Activated naive CD4-positive, alpha-beta T cell treated with anti-CD3 and anti-CD28 coated beads, Interleukin-2, amount 50 U/mL, for 72 hours (primary cell): ENCODE measurements at regions not wholly inside any gene's neighbourhood (a gene's known extent, or its start where the extent isn't known, plus 50 kb on each side); places are given as distances from the start of the nearest gene placed in this dataset.
"Not testable (repeated sequence)": the region's sequence is repeated elsewhere in the genome, so short reads cannot be mapped to it uniquely, and the experiment has no call there.

ENCODE experiments used
- ATAC-seq, 2 donors: fragments of 150-1000 bp; cut with Tn5 transposase; 2 replicates each; pipeline ENCODE4 v1.10.0; 2021; ENCODE audit warnings: mild to moderate bottlenecking in 2 of 2, moderate library complexity in 2 of 2
- DNase-seq, 2 donors: peaks; one replicate each; pipeline ENCODE4 v3.0.0; 2021 to 2022; ENCODE audit warnings: low spot score in 2 of 2
- H3K27ac Mint-ChIP-seq, 2 donors: one replicate each; pipeline ENCODE4 v1.8.0; 2022; ENCODE audit warnings: mild to moderate bottlenecking in 2 of 2, mixed read lengths in 2 of 2
- H3K36me3 Mint-ChIP-seq, 2 donors: one replicate each; pipeline ENCODE4 v1.8.0; 2022; ENCODE audit warnings: mixed read lengths in 2 of 2
- H3K9me3 Mint-ChIP-seq, 2 donors: one replicate each; pipeline ENCODE4 v1.8.0; 2022; ENCODE audit warnings: mixed read lengths in 2 of 2

- H3K36me3 Mint-ChIP-seq, result no peaks in the 10 kb centered on the region
- no peak for DNase-seq
- no peak for ATAC-seq
- no peak overlapping the region for H3K27ac Mint-ChIP-seq
- H3K9me3 Mint-ChIP-seq, result peaks cover 10 to 12% of the 10 kb centered on the region in 2 donors
Observed at GRCh38 chr4:134708616-134709015, 507.0 kb upstream of the PABPC4L start.

- no peaks in the 10 kb centered on the region for H3K36me3 Mint-ChIP-seq
- ATAC-seq, result no peak
- H3K27ac Mint-ChIP-seq, result no peak overlapping the region
- peaks cover 9 to 10% of the 10 kb centered on the region in 2 donors for H3K9me3 Mint-ChIP-seq
- DNase-seq, result no peak
Observed at GRCh38 chr4:134708026-134708425, 506.4 kb upstream of the PABPC4L start.

GRCh38 chr4:134702374-134702773, 500.8 kb upstream of the PABPC4L start:
- no peak for ATAC-seq
- no peak overlapping the region for H3K27ac Mint-ChIP-seq
- no peak for DNase-seq
- no peaks in the 10 kb centered on the region for H3K36me3 Mint-ChIP-seq
- peaks cover 5 to 12% of the 10 kb centered on the region in 2 donors for H3K9me3 Mint-ChIP-seq

GRCh38 chr4:134700251-134700650, 498.7 kb upstream of the PABPC4L start:
- Mint-ChIP-seq H3K36me3 (no peaks in the 10 kb centered on the region), H3K9me3 (peaks cover 5 to 12% of the 10 kb centered on the region in 2 donors), H3K27ac (no peak overlapping the region)
- no peak for DNase-seq
- no peak for ATAC-seq

GRCh38 chr4:134698831-134699230, 497.2 kb upstream of the PABPC4L start:
- not testable (repeated sequence) for DNase-seq, H3K27ac Mint-ChIP-seq, ATAC-seq, H3K36me3 Mint-ChIP-seq
- peaks cover 5 to 17% of the 10 kb centered on the region in 2 donors for H3K9me3 Mint-ChIP-seq

GRCh38 chr4:134695433-134695832, 493.8 kb upstream of the PABPC4L start:
- H3K36me3 Mint-ChIP-seq, result no peaks in the 10 kb centered on the region
- DNase-seq, result no peak
- no peak for ATAC-seq
- peaks cover 9 to 21% of the 10 kb centered on the region in 2 donors for H3K9me3 Mint-ChIP-seq
- no peak overlapping the region for H3K27ac Mint-ChIP-seq

GRCh38 chr4:134691915-134692314, 490.3 kb upstream of the PABPC4L start:
- DNase-seq (no peak), ATAC-seq (no peak)
- Mint-ChIP-seq H3K27ac (no peak overlapping the region), H3K9me3 (peaks cover 4 to 17% of the 10 kb centered on the region in 2 donors), H3K36me3 (no peaks in the 10 kb centered on the region)

- DNase-seq, result no peak
- no peak overlapping the region for H3K27ac Mint-ChIP-seq
- H3K36me3 Mint-ChIP-seq, result peaks cover 0 to 6% of the 10 kb centered on the region in 2 donors
- peaks cover 20 to 23% of the 10 kb centered on the region in 2 donors for H3K9me3 Mint-ChIP-seq
- ATAC-seq, result no peak
Observed at GRCh38 chr4:134687646-134688628, 486.3 kb upstream of the PABPC4L start.

GRCh38 chr4:134677209-134677814, 475.7 kb upstream of the PABPC4L start:
- no peak for DNase-seq
- H3K27ac Mint-ChIP-seq, result no peak overlapping the region
- H3K9me3 Mint-ChIP-seq, result peaks cover 35 to 42% of the 10 kb centered on the region in 2 donors
- no peak for ATAC-seq
- peaks cover 0 to 14% of the 10 kb centered on the region in 2 donors for H3K36me3 Mint-ChIP-seq

GRCh38 chr4:134668237-134668636, 466.6 kb upstream of the PABPC4L start:
- Mint-ChIP-seq H3K36me3 (no peaks in the 10 kb centered on the region), H3K9me3 (peaks cover 0 to 5% of the 10 kb centered on the region in 2 donors)

GRCh38 chr4:134666640-134667039, 465.1 kb upstream of the PABPC4L start:
- Mint-ChIP-seq H3K9me3 (peaks cover 0 to 8% of the 10 kb centered on the region in 2 donors), H3K36me3 (no peaks in the 10 kb centered on the region), H3K27ac (no peak overlapping the region)
- DNase-seq (no peak), ATAC-seq (no peak)

More at GRCh38 chr4:134668237-134668636, 466.6 kb upstream of the PABPC4L start:
- H3K27ac Mint-ChIP-seq, result no peak overlapping the region
- DNase-seq (no peak), ATAC-seq (no peak)

- no peaks in the 10 kb centered on the region for H3K36me3 Mint-ChIP-seq
- no peak overlapping the region for H3K27ac Mint-ChIP-seq
- DNase-seq (no peak), ATAC-seq (no peak)
- peaks cover 0 to 8% of the 10 kb centered on the region in 2 donors for H3K9me3 Mint-ChIP-seq
Observed at GRCh38 chr4:134665429-134665828, 463.8 kb upstream of the PABPC4L start.

GRCh38 chr4:134663742-134664141, 462.2 kb upstream of the PABPC4L start:
- Mint-ChIP-seq H3K27ac (no peak overlapping the region), H3K36me3 (no peaks in the 10 kb centered on the region), H3K9me3 (peaks cover 0 to 3% of the 10 kb centered on the region in 2 donors)
- DNase-seq, result no peak
- no peak for ATAC-seq

- H3K27ac Mint-ChIP-seq, result no peak overlapping the region
- no peak for DNase-seq
- H3K9me3 Mint-ChIP-seq, result peaks cover 0 to 3% of the 10 kb centered on the region in 2 donors
- H3K36me3 Mint-ChIP-seq, result no peaks in the 10 kb centered on the region
- ATAC-seq, result no peak
Observed at GRCh38 chr4:134650461-134650860, 448.9 kb upstream of the PABPC4L start.

GRCh38 chr4:134645778-134646177, 444.2 kb upstream of the PABPC4L start:
- no peaks in the 10 kb centered on the region for H3K36me3 Mint-ChIP-seq
- peaks cover 10 to 12% of the 10 kb centered on the region in 2 donors for H3K9me3 Mint-ChIP-seq
- no peak overlapping the region for H3K27ac Mint-ChIP-seq
- DNase-seq (no peak), ATAC-seq (no peak)

- ATAC-seq (no peak), DNase-seq (no peak)
- Mint-ChIP-seq H3K27ac (no peak overlapping the region), H3K36me3 (no peaks in the 10 kb centered on the region), H3K9me3 (peaks cover 9 to 12% of the 10 kb centered on the region in 2 donors)
Observed at GRCh38 chr4:134636338-134637051, 434.9 kb upstream of the PABPC4L start.

GRCh38 chr4:134634301-134634700, 432.7 kb upstream of the PABPC4L start:
- no peaks in the 10 kb centered on the region for H3K36me3 Mint-ChIP-seq
- no peak for DNase-seq
- no peak for ATAC-seq
- no peak overlapping the region for H3K27ac Mint-ChIP-seq
- peaks cover 9 to 12% of the 10 kb centered on the region in 2 donors for H3K9me3 Mint-ChIP-seq
